Neuronal stem cell (in vitro differentiated cells): ENCODE measurements at regions not wholly inside any gene's neighbourhood (a gene's known extent, or its start where the extent isn't known, plus 50 kb on each side); places are given as distances from the start of the nearest gene placed in this dataset.
"Not testable (repeated sequence)": the region's sequence is repeated elsewhere in the genome, so short reads cannot be mapped to it uniquely, and the experiment has no call there.

ENCODE experiments used
- DNase-seq: peaks from one replicate; pipeline ENCODE4 v3.0.0-alpha.2; 2013; ENCODE audit warnings: low spot score
- H2AFZ ChIP-seq: one replicate; pipeline ENCODE4 v1.6.1; 2013; ENCODE audit warnings: mild to moderate bottlenecking, low read length, inconsistent platforms
- H2AK5ac ChIP-seq: 2 replicates; pipeline ENCODE4 v1.6.1; 2013; ENCODE audit warnings: low read depth, mild to moderate bottlenecking, inconsistent platforms, low read length, moderate library complexity, mixed read lengths
- H2BK120ac ChIP-seq: 2 replicates; pipeline ENCODE4 v1.6.1; 2013; ENCODE audit warnings: low read depth, mild to moderate bottlenecking, inconsistent platforms, low read length, moderate library complexity, mixed read lengths
- H2BK12ac ChIP-seq: one replicate; pipeline ENCODE4 v1.6.1; 2013; ENCODE audit warnings: low read length, inconsistent platforms
- H2BK15ac ChIP-seq: 2 replicates; pipeline ENCODE4 v1.6.1; 2013; ENCODE audit warnings: mild to moderate bottlenecking, low read length, inconsistent platforms, mixed read lengths
- H2BK5ac ChIP-seq: one replicate; pipeline ENCODE4 v1.6.1; 2013; ENCODE audit warnings: inconsistent platforms, mild to moderate bottlenecking, low read length, moderate library complexity
- H3K14ac ChIP-seq: one replicate; pipeline ENCODE4 v1.6.1; 2013; ENCODE audit warnings: low read length, inconsistent platforms
- H3K18ac ChIP-seq: 2 replicates; pipeline ENCODE4 v1.6.1; 2013; ENCODE audit warnings: low read length, inconsistent platforms
- H3K23ac ChIP-seq: 2 replicates; pipeline ENCODE4 v1.6.1; 2013; ENCODE audit warnings: low read depth, mild to moderate bottlenecking, mixed read lengths, low read length, inconsistent platforms; ENCODE audit not compliant: poor library complexity
- H3K27ac ChIP-seq: replicated peaks from 3 replicates; pipeline ENCODE4 v1.5.1; 2013; ENCODE audit warnings: low read length, inconsistent platforms
- H3K27me3 ChIP-seq, 3 experiments: 2 replicates each; pipeline ENCODE4 v1.6.1; 2013; ENCODE audit warnings: low read length in 3 of 3, mild to moderate bottlenecking in 2 of 3, inconsistent platforms in 1 of 3, low read depth in 1 of 3, mixed read lengths in 1 of 3, moderate library complexity in 1 of 3; ENCODE audit not compliant: control insufficient read depth in 3 of 3, insufficient read depth in 3 of 3
- H3K36me3 ChIP-seq, 2 donors: replicated peaks in 1 of 2; 2 replicates each; pipeline ENCODE4 v1.6.1; 2013; ENCODE audit warnings: low read length in 2 of 2; ENCODE audit not compliant: control insufficient read depth in 2 of 2, insufficient read depth in 2 of 2
- H3K4ac ChIP-seq: 2 replicates; pipeline ENCODE4 v1.6.1; 2013; ENCODE audit warnings: inconsistent platforms, mild to moderate bottlenecking, low read length, moderate library complexity
- H3K4me1 ChIP-seq, 2 donors: 1 replicate in 1 of 2; 2 replicates in 1 of 2; pipeline ENCODE4 v1.6.1; 2013; ENCODE audit warnings: low read length in 2 of 2, low read depth in 1 of 2; ENCODE audit not compliant: control insufficient read depth in 2 of 2, insufficient read depth in 1 of 2
- H3K4me2 ChIP-seq: one replicate; pipeline ENCODE4 v1.6.1; 2013; ENCODE audit warnings: mild to moderate bottlenecking, low read length, inconsistent platforms; ENCODE audit not compliant: insufficient read depth, poor library complexity, severe bottlenecking
- H3K4me3 ChIP-seq, 2 donors: 2 replicates each; pipeline ENCODE4 v1.5.1; 2013; ENCODE audit warnings: low read length in 2 of 2, mild to moderate bottlenecking in 2 of 2, inconsistent platforms in 1 of 2, moderate library complexity in 1 of 2
- H3K79me1 ChIP-seq: one replicate; pipeline ENCODE4 v1.6.1; 2013; ENCODE audit warnings: low read depth, mild to moderate bottlenecking, inconsistent platforms, low read length, moderate library complexity
- H3K9ac ChIP-seq: one replicate; pipeline ENCODE4 v1.6.1; 2013; ENCODE audit warnings: mild to moderate bottlenecking, low read depth, low read length, inconsistent platforms; ENCODE audit not compliant: poor library complexity
- H3K9me3 ChIP-seq, 2 donors: replicated peaks in 1 of 2; 2 replicates each; pipeline versions ENCODE3 to v1.6.1; 2013; ENCODE audit warnings: low read length in 2 of 2, mild to moderate bottlenecking in 2 of 2, inconsistent platforms in 1 of 2, low read depth in 1 of 2, mixed read lengths in 1 of 2, moderate library complexity in 1 of 2; ENCODE audit not compliant: control insufficient read depth in 2 of 2, insufficient read depth in 1 of 2
- H4K8ac ChIP-seq: one replicate; pipeline ENCODE4 v1.6.1; 2013; ENCODE audit warnings: low read depth, mild to moderate bottlenecking, inconsistent platforms, low read length, moderate library complexity
- H4K91ac ChIP-seq: one replicate; pipeline ENCODE4 v1.6.1; 2013; ENCODE audit warnings: low read length, low read depth, mild to moderate bottlenecking, inconsistent platforms; ENCODE audit not compliant: poor library complexity
- WGBS, 2 donors: extraction: QIAGEN DNeasy Blood & Tissue Kit; methylation state at CpG; one replicate each; pipeline ENCODE4 v1.1.7; 2013; ENCODE audit warnings: missing lambda C conversion rate in 2 of 2, mixed read lengths in 1 of 2; ENCODE audit not compliant: insufficient read length in 2 of 2, insufficient replicate concordance in 1 of 2; ENCODE audit errors: extremely low coverage in 2 of 2; 5-methylcytosine and 5-hydroxymethylcytosine counted together

DNA sequence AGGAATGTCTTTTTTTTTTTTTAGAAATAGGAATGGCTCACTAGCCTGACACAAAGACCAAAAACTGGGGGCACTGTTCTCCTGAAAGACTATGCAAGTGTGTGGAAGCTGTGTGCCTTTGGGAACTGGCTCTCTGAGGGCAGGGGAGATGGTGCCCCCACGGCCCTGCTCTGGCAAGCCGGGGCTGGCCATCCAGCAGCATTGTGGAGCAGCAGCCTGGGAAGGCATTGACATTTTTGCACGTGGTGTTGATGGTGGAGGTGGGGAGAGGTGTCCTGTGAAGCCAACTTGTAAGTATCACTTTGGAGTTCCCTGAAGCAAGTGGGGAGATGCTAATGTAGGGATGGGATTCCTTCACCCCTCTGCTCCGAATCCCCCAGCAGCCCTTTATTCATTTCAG lies 460.1 kb downstream of the RPS6KC1 start:
- no peak overlapping the region for H2AK5ac ChIP-seq
- no peak overlapping the region for H3K4me2 ChIP-seq
- peak overlapping the region; percentile 56 for H3K23ac ChIP-seq
- H3K18ac ChIP-seq = no peak overlapping the region
- H3K36me3 ChIP-seq = no peaks in the 10 kb centered on the region
- no peak for DNase-seq
- H2BK5ac ChIP-seq = peak overlapping the region; percentile 47
- H2BK120ac ChIP-seq = no peak overlapping the region
- peaks cover 0 to 2% of the 10 kb centered on the region in 2 donors for H3K4me1 ChIP-seq
- no peak overlapping the region for H4K91ac ChIP-seq
- no peak overlapping the region for H3K9ac ChIP-seq
- WGBS, 2 donors = no CpG with 5 or more reads among the region's 4 CpGs
- H3K79me1 ChIP-seq = no peaks in the 10 kb centered on the region
- H4K8ac ChIP-seq = no peak overlapping the region
- H3K27ac ChIP-seq = no peak overlapping the region
- no peak overlapping the region for H2BK15ac ChIP-seq
- no peak overlapping the region for H2AFZ ChIP-seq
- no peaks in the 10 kb centered on the region for H3K27me3 ChIP-seq
- H3K14ac ChIP-seq = no peak overlapping the region
- H3K4me3 ChIP-seq = no peak overlapping the region
- H2BK12ac ChIP-seq = no peak overlapping the region
- H3K9me3 ChIP-seq = no peaks in the 10 kb centered on the region
- no peak overlapping the region for H3K4ac ChIP-seq

DNA sequence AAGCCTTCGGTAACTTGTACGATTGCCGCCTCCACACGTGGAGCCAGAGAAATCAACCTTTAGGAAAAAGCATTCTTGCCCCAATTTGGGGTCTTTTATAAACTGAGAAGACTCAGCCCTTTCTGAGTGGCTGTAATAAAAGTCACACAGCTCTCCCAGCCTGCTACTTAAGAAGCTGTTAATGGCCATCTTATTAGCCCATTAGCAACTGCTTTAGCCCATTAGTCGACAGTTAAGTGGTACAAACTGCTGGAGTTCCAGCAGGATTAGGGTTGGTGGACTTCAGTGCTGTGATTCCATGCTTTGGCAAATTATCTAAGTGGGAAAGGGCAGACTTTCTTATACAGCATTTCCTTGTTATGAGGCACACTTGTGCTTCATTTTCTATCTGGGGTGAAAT lies 461.3 kb downstream of the RPS6KC1 start:
- Histone ChIP-seq H3K4ac (no peak overlapping the region), H3K79me1 (no peaks in the 10 kb centered on the region), H2BK5ac (no peak overlapping the region), H2AK5ac (no peak overlapping the region), H3K4me3 (no peak overlapping the region), H3K9ac (no peak overlapping the region), H2AFZ (no peak overlapping the region), H3K36me3 (no peaks in the 10 kb centered on the region), H3K18ac (no peak overlapping the region), H3K27me3 (no peaks in the 10 kb centered on the region), H2BK120ac (no peak overlapping the region), H3K9me3 (no peaks in the 10 kb centered on the region), H2BK12ac (no peak overlapping the region), H4K8ac (no peak overlapping the region), H3K14ac (no peak overlapping the region), H3K23ac (no peak overlapping the region), H2BK15ac (no peak overlapping the region), H4K91ac (no peak overlapping the region), H3K4me1 (peaks cover 0 to 2% of the 10 kb centered on the region in 2 donors), H3K27ac (no peak overlapping the region), H3K4me2 (no peak overlapping the region)
- no CpG with 5 or more reads among the region's 5 CpGs for WGBS, 2 donors
- no peak for DNase-seq

- H3K4me1 ChIP-seq = peaks cover 0 to 2% of the 10 kb centered on the region in 2 donors
- H3K9ac ChIP-seq = no peak overlapping the region
- H3K36me3 ChIP-seq = no peaks in the 10 kb centered on the region
- no CpG with 5 or more reads among the region's 2 CpGs for WGBS, 2 donors
- no peaks in the 10 kb centered on the region for H3K79me1 ChIP-seq
- DNase-seq = no peak
- H2BK120ac ChIP-seq = no peak overlapping the region
- H3K9me3 ChIP-seq = no peaks in the 10 kb centered on the region
- no peak overlapping the region for H3K4me2 ChIP-seq
- no peak overlapping the region for H3K27ac ChIP-seq
- H2AK5ac ChIP-seq = no peak overlapping the region
- H2BK12ac ChIP-seq = no peak overlapping the region
- H4K91ac ChIP-seq = no peak overlapping the region
- H2BK5ac ChIP-seq = no peak overlapping the region
- H3K4me3 ChIP-seq = no peak overlapping the region
- no peak overlapping the region for H3K14ac ChIP-seq
- no peaks in the 10 kb centered on the region for H3K27me3 ChIP-seq
- H3K18ac ChIP-seq = no peak overlapping the region
- no peak overlapping the region for H2BK15ac ChIP-seq
- no peak overlapping the region for H3K23ac ChIP-seq
- H4K8ac ChIP-seq = no peak overlapping the region
- no peak overlapping the region for H2AFZ ChIP-seq
- H3K4ac ChIP-seq = no peak overlapping the region
Measured at GRCh38 chr1:213513006-213513405, 462.0 kb downstream of the RPS6KC1 start.

- not testable (repeated sequence) for H2BK15ac ChIP-seq, H3K23ac ChIP-seq, H3K36me3 ChIP-seq, H3K9me3 ChIP-seq, H3K4me3 ChIP-seq, H3K4me1 ChIP-seq, H3K4ac ChIP-seq, H2AK5ac ChIP-seq, H2BK12ac ChIP-seq, DNase-seq, H3K9ac ChIP-seq, H3K14ac ChIP-seq, H3K27ac ChIP-seq, H3K79me1 ChIP-seq, H3K4me2 ChIP-seq, H3K18ac ChIP-seq, H2BK5ac ChIP-seq, H2AFZ ChIP-seq, H3K27me3 ChIP-seq, H4K91ac ChIP-seq, H4K8ac ChIP-seq, H2BK120ac ChIP-seq
- no CpG with 5 or more reads among the region's 5 CpGs for WGBS, 2 donors
Measured at GRCh38 chr1:213514408-213515179, 463.6 kb downstream of the RPS6KC1 start.
